WTC11 (cell line): ENCODE measurements at regions not wholly inside any gene's neighbourhood (a gene's known extent, or its start where the extent isn't known, plus 50 kb on each side); places are given as distances from the start of the nearest gene placed in this dataset.

Source experiments
- ATAC-seq: fragments of 200-7000 bp; cut with Tn5 transposase; 2 replicates; pipeline ENCODE4 v1.10.0; 2021; ENCODE audit warnings: mild to moderate bottlenecking, moderate library complexity
- CTCF ChIA-PET: fragments of 300-600 bp; sonication (Branson Sonifier 250); formaldehyde crosslinking; loops from one replicate; lab custom pipeline; 2021; ENCODE audit warnings: antibody characterized with exemption; lab: Charles Lee
- POLR2A ChIA-PET: fragments of 350-600 bp; sonication (Branson Sonifier 250); formaldehyde crosslinking; loops from one replicate; lab custom pipeline; 2021; ENCODE audit warnings: antibody characterized with exemption; lab: Charles Lee
- DNase-seq: peaks from one replicate; pipeline ENCODE4 v3.0.0; 2021; ENCODE audit warnings: low spot score
- H3K27ac Mint-ChIP-seq: 2 replicates; pipeline ENCODE4 v1.8.0; 2021; ENCODE audit warnings: mixed read lengths
- H3K27me3 Mint-ChIP-seq: 2 replicates; pipeline ENCODE4 v1.8.0; 2021; ENCODE audit warnings: low read depth, mild to moderate bottlenecking, moderate library complexity, mixed read lengths
- H3K36me3 Mint-ChIP-seq: 2 replicates; pipeline ENCODE4 v1.8.0; 2021; ENCODE audit warnings: mixed read lengths
- H3K4me1 Mint-ChIP-seq: 2 replicates; pipeline ENCODE4 v1.8.0; 2022; ENCODE audit warnings: mixed read lengths
- H3K4me3 Mint-ChIP-seq: 2 replicates; pipeline ENCODE4 v1.8.0; 2021; ENCODE audit warnings: mild to moderate bottlenecking, moderate library complexity, mixed read lengths
- H3K9me3 Mint-ChIP-seq: 2 replicates; pipeline ENCODE4 v1.8.0; 2021; ENCODE audit warnings: mixed read lengths
- FOXK1 ChIP-seq: sonication (generic); formaldehyde crosslinking; IDR thresholded peaks from 2 replicates; pipeline ENCODE4 v1.8.0; 2022; ENCODE audit warnings: mild to moderate bottlenecking, moderate library complexity, missing genetic modification reagents
- HMGA2 ChIP-seq: fragments of 250-450 bp; sonication (Bioruptor Pico); IDR thresholded peaks from 2 replicates; pipeline ENCODE4 v1.4.0; 2021; ENCODE audit warnings: mild to moderate bottlenecking, moderate library complexity
- JAZF1 ChIP-seq: fragments of 250-450 bp; sonication (Bioruptor Pico); IDR thresholded peaks from 2 replicates; pipeline ENCODE4 v1.9.0; 2021; ENCODE audit warnings: moderate library complexity, mild to moderate bottlenecking, inconsistent platforms
- JUN ChIP-seq: sonication (generic); formaldehyde crosslinking; IDR thresholded peaks from 2 replicates; pipeline ENCODE4 v1.8.0; 2023; ENCODE audit warnings: mild to moderate bottlenecking, missing genetic modification reagents
- MYBL2 ChIP-seq: sonication (generic); formaldehyde crosslinking; IDR thresholded peaks from 2 replicates; pipeline ENCODE4 v1.8.1; 2023; ENCODE audit warnings: mild to moderate bottlenecking, moderate library complexity, missing genetic modification reagents
- SMAD3 ChIP-seq: sonication (generic); formaldehyde crosslinking; IDR thresholded peaks from 2 replicates; pipeline ENCODE4 v1.8.0; 2022; ENCODE audit warnings: missing genetic modification reagents, mild to moderate bottlenecking, borderline replicate concordance
- ZBTB21 ChIP-seq: sonication (generic); formaldehyde crosslinking; IDR thresholded peaks from 2 replicates; pipeline ENCODE4 v1.8.1; 2023; ENCODE audit warnings: mild to moderate bottlenecking, missing genetic modification reagents, borderline replicate concordance
- ZNF121 ChIP-seq: sonication (generic); formaldehyde crosslinking; IDR thresholded peaks from 2 replicates; pipeline ENCODE4 v1.8.0; 2023; ENCODE audit warnings: missing genetic modification reagents
- ZNF232 ChIP-seq: sonication (generic); formaldehyde crosslinking; IDR thresholded peaks from 2 replicates; pipeline ENCODE4 v1.8.0; 2022; ENCODE audit warnings: mild to moderate bottlenecking, missing genetic modification reagents
- ZNF416 ChIP-seq: fragments of 250-450 bp; sonication (Bioruptor Pico); IDR thresholded peaks from 2 replicates; pipeline ENCODE4 v1.9.0; 2021; ENCODE audit warnings: mild to moderate bottlenecking, inconsistent platforms
- TF ChIP-seq, protein P1 (sequence below): sonication (generic); formaldehyde crosslinking; IDR thresholded peaks from 2 replicates; pipeline ENCODE4 v1.8.0; 2023; ENCODE audit warnings: mild to moderate bottlenecking, missing genetic modification reagents
- TF ChIP-seq, protein P2 (sequence below): sonication (generic); formaldehyde crosslinking; IDR thresholded peaks from 2 replicates; pipeline ENCODE4 v1.8.0; 2023; ENCODE audit warnings: missing genetic modification reagents
- TF ChIP-seq, protein P3 (sequence below): fragments of 250-450 bp; sonication (Bioruptor Pico); IDR thresholded peaks from 2 replicates; pipeline ENCODE4 v1.8.0; 2021; ENCODE audit warnings: mild to moderate bottlenecking
- TF ChIP-seq, protein P4 (sequence below): sonication (generic); formaldehyde crosslinking; IDR thresholded peaks from 2 replicates; pipeline ENCODE4 v1.8.1; 2023; ENCODE audit warnings: mild to moderate bottlenecking, missing genetic modification reagents, moderate library complexity
- TF ChIP-seq, protein P5 (sequence below): fragments of 250-450 bp; sonication (Bioruptor Pico); conservative IDR thresholded peaks from 2 replicates; pipeline ENCODE4 v1.9.0; 2021; ENCODE audit warnings: mild to moderate bottlenecking
- TF ChIP-seq, protein P6 (sequence below): sonication (generic); formaldehyde crosslinking; IDR thresholded peaks from 2 replicates; pipeline ENCODE4 v1.8.1; 2023; ENCODE audit warnings: mild to moderate bottlenecking, missing genetic modification reagents, moderate library complexity
- TF ChIP-seq, protein P7 (sequence below): sonication (generic); formaldehyde crosslinking; IDR thresholded peaks from 2 replicates; pipeline ENCODE4 v1.8.1; 2022; ENCODE audit warnings: mild to moderate bottlenecking, missing genetic modification reagents, moderate library complexity, borderline replicate concordance
- TF ChIP-seq, protein P8 (sequence below): sonication (generic); formaldehyde crosslinking; IDR thresholded peaks from 2 replicates; pipeline ENCODE4 v1.8.1; 2023; ENCODE audit warnings: mild to moderate bottlenecking, missing genetic modification reagents, borderline replicate concordance
- TF ChIP-seq, protein P9 (sequence below): sonication (generic); formaldehyde crosslinking; IDR thresholded peaks from 2 replicates; pipeline ENCODE4 v1.8.0; 2022; ENCODE audit warnings: mild to moderate bottlenecking, missing genetic modification reagents

DNA sequence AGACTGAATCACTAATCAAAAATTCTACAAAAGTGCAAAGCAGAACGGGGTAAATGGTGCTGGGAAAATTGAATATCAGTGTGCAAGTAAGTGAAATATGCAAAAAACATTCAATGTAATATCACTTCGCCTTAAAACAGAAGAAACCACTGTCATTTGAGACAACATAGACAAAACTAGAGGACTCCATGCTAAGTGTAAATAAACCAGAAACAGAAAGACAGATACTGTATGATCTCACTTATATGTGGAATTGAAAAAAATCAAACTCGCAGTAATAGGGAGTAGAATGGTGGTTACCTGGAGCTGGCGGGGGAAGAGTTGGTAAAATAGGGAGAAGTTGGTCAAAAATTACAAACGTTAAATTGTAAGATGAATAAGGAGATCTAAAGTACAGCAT lies 1420.0 kb upstream of the CDH2 start:
- ChIA-PET CTCF (no interaction called here), POLR2A (no interaction called here)
- ATAC-seq (no peak), DNase-seq (no peak)
- no peak overlapping the region for H3K4me3 Mint-ChIP-seq
- H3K27me3 Mint-ChIP-seq = no peaks in the 10 kb centered on the region
- H3K27ac Mint-ChIP-seq = no peak overlapping the region
- H3K9me3 Mint-ChIP-seq = peaks cover 7% of the 10 kb centered on the region
- peaks cover 6% of the 10 kb centered on the region; the same call in 1 of the 2 replicates for H3K36me3 Mint-ChIP-seq
- no peaks in the 10 kb centered on the region for H3K4me1 Mint-ChIP-seq
- TF ChIP-seq JAZF1 (CRISPR knock-in tag) (no peak), JUN (CRISPR knock-in tag) (no peak), ZNF121 (CRISPR knock-in tag) (no peak), ZNF416 (CRISPR knock-in tag) (no peak), ZNF232 (CRISPR knock-in tag) (no peak), SMAD3 (no peak), MYBL2 (CRISPR knock-in tag) (no peak)
- TF ChIP-seq, protein P1, sequence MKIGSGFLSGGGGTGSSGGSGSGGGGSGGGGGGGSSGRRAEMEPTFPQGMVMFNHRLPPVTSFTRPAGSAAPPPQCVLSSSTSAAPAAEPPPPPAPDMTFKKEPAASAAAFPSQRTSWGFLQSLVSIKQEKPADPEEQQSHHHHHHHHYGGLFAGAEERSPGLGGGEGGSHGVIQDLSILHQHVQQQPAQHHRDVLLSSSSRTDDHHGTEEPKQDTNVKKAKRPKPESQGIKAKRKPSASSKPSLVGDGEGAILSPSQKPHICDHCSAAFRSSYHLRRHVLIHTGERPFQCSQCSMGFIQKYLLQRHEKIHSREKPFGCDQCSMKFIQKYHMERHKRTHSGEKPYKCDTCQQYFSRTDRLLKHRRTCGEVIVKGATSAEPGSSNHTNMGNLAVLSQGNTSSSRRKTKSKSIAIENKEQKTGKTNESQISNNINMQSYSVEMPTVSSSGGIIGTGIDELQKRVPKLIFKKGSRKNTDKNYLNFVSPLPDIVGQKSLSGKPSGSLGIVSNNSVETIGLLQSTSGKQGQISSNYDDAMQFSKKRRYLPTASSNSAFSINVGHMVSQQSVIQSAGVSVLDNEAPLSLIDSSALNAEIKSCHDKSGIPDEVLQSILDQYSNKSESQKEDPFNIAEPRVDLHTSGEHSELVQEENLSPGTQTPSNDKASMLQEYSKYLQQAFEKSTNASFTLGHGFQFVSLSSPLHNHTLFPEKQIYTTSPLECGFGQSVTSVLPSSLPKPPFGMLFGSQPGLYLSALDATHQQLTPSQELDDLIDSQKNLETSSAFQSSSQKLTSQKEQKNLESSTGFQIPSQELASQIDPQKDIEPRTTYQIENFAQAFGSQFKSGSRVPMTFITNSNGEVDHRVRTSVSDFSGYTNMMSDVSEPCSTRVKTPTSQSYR = no peak
- TF ChIP-seq, protein P2, sequence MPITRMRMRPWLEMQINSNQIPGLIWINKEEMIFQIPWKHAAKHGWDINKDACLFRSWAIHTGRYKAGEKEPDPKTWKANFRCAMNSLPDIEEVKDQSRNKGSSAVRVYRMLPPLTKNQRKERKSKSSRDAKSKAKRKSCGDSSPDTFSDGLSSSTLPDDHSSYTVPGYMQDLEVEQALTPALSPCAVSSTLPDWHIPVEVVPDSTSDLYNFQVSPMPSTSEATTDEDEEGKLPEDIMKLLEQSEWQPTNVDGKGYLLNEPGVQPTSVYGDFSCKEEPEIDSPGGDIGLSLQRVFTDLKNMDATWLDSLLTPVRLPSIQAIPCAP (CRISPR knock-in tag) = no peak
- TF ChIP-seq, protein P3, sequence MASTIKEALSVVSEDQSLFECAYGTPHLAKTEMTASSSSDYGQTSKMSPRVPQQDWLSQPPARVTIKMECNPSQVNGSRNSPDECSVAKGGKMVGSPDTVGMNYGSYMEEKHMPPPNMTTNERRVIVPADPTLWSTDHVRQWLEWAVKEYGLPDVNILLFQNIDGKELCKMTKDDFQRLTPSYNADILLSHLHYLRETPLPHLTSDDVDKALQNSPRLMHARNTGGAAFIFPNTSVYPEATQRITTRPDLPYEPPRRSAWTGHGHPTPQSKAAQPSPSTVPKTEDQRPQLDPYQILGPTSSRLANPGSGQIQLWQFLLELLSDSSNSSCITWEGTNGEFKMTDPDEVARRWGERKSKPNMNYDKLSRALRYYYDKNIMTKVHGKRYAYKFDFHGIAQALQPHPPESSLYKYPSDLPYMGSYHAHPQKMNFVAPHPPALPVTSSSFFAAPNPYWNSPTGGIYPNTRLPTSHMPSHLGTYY (CRISPR knock-in tag) = no peak
- TF ChIP-seq, protein P4, sequence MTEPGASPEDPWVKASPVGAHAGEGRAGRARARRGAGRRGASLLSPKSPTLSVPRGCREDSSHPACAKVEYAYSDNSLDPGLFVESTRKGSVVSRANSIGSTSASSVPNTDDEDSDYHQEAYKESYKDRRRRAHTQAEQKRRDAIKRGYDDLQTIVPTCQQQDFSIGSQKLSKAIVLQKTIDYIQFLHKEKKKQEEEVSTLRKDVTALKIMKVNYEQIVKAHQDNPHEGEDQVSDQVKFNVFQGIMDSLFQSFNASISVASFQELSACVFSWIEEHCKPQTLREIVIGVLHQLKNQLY (CRISPR knock-in tag) = no peak

DNA sequence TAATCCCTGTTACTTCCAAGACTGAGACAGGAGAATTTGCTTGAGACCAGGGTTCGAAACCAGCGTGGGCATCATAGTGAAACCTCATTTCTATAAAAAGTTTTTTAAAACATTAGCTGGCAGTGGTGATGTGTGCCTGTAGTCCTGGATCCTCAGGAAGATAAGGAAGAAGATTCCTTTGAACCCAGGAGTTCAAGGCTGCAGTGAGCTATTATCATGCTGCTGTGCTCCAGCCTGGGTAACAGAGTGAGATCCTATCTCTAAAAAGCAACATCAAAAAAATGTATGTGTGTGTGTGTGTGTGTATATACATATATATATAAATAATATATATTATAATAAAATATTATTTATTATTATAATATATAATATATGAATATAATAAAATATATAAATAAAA lies 1417.6 kb upstream of the CDH2 start:
- ATAC-seq (no peak), DNase-seq (no peak)
- Mint-ChIP-seq H3K27ac (no peak overlapping the region), H3K4me3 (no peak overlapping the region), H3K36me3 (no peaks in the 10 kb centered on the region), H3K4me1 (no peaks in the 10 kb centered on the region), H3K9me3 (peaks cover 17% of the 10 kb centered on the region), H3K27me3 (no peaks in the 10 kb centered on the region)
- CTCF ChIA-PET = interaction anchor here (0.8 kb wide), 1 partner anchor 9 kb away, joined by 6 read pairs; no protein-coding TSS in a partner anchor
- POLR2A ChIA-PET = no interaction called here
- TF ChIP-seq, protein P5, sequence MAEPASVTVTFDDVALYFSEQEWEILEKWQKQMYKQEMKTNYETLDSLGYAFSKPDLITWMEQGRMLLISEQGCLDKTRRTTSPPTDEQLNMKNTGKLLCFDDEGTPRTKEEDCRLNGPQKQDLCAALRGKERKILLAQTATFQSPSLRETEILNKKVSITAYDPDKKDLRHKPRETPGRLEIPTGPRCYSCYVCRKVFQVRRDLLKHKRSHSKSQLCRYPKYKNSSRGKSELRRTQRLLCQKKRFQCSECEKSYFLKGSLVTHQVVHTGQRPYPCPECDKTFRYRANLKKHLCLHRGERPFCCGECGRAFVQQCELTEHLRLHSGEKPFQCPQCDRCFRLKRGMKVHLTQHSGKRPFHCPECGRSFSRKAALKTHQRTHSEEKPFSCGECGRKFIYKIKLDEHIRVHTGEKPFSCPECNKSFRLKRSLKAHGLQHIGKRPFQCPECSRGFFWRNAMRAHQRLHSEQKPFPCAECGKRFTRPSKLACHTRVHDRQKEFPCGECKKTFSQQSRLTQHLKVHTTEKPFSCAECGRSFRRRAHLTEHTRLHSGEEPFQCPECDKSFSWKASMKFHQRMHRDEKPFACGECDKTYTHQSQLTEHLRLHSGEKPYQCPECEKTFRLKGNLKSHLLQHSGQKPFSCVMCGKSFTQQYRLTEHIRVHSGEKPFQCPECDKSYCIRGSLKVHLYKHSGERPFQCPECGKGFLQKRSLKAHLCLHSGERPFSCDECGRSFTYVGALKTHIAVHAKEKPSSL (CRISPR knock-in tag) = no peak
- TF ChIP-seq, protein P6, sequence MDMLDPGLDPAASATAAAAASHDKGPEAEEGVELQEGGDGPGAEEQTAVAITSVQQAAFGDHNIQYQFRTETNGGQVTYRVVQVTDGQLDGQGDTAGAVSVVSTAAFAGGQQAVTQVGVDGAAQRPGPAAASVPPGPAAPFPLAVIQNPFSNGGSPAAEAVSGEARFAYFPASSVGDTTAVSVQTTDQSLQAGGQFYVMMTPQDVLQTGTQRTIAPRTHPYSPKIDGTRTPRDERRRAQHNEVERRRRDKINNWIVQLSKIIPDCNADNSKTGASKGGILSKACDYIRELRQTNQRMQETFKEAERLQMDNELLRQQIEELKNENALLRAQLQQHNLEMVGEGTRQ = no peak
- TF ChIP-seq HMGA2 (CRISPR knock-in tag) (peak; percentile 67; the same call in 1 of the 2 replicates), ZBTB21 (CRISPR knock-in tag) (no peak), FOXK1 (no peak)
- TF ChIP-seq, protein P7, sequence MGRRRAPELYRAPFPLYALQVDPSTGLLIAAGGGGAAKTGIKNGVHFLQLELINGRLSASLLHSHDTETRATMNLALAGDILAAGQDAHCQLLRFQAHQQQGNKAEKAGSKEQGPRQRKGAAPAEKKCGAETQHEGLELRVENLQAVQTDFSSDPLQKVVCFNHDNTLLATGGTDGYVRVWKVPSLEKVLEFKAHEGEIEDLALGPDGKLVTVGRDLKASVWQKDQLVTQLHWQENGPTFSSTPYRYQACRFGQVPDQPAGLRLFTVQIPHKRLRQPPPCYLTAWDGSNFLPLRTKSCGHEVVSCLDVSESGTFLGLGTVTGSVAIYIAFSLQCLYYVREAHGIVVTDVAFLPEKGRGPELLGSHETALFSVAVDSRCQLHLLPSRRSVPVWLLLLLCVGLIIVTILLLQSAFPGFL = no peak
- TF ChIP-seq, protein P8, sequence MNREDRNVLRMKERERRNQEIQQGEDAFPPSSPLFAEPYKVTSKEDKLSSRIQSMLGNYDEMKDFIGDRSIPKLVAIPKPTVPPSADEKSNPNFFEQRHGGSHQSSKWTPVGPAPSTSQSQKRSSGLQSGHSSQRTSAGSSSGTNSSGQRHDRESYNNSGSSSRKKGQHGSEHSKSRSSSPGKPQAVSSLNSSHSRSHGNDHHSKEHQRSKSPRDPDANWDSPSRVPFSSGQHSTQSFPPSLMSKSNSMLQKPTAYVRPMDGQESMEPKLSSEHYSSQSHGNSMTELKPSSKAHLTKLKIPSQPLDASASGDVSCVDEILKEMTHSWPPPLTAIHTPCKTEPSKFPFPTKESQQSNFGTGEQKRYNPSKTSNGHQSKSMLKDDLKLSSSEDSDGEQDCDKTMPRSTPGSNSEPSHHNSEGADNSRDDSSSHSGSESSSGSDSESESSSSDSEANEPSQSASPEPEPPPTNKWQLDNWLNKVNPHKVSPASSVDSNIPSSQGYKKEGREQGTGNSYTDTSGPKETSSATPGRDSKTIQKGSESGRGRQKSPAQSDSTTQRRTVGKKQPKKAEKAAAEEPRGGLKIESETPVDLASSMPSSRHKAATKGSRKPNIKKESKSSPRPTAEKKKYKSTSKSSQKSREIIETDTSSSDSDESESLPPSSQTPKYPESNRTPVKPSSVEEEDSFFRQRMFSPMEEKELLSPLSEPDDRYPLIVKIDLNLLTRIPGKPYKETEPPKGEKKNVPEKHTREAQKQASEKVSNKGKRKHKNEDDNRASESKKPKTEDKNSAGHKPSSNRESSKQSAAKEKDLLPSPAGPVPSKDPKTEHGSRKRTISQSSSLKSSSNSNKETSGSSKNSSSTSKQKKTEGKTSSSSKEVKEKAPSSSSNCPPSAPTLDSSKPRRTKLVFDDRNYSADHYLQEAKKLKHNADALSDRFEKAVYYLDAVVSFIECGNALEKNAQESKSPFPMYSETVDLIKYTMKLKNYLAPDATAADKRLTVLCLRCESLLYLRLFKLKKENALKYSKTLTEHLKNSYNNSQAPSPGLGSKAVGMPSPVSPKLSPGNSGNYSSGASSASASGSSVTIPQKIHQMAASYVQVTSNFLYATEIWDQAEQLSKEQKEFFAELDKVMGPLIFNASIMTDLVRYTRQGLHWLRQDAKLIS (CRISPR knock-in tag) = no peak
- TF ChIP-seq, protein P9, sequence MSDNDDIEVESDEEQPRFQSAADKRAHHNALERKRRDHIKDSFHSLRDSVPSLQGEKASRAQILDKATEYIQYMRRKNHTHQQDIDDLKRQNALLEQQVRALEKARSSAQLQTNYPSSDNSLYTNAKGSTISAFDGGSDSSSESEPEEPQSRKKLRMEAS (CRISPR knock-in tag) = no peak
